Endothelial cell of umbilical vein (primary cell): ENCODE measurements at regions not wholly inside any gene's neighbourhood (a gene's known extent, or its start where the extent isn't known, plus 50 kb on each side); places are given as distances from the start of the nearest gene placed in this dataset.

Experiments used
- BruUV-seq: library from RNA; stranded (reverse); fragments of 400-500 nt; replicated peaks from 2 replicates; lab custom pipeline; 2021; lab: Mats Ljungman, UMichigan
- CTCF ChIA-PET: fragments of 300-600, 350-600 bp; sonication (Branson Sonifier 250); formaldehyde crosslinking; loops from one replicate; lab custom pipeline; 2021; ENCODE audit warnings: antibody characterized with exemption, inconsistent platforms; lab: Charles Lee
- POLR2A ChIA-PET: fragments of 300-600, 350-600 bp; sonication (Branson Sonifier 250); formaldehyde crosslinking; loops from one replicate; lab custom pipeline; 2021; ENCODE audit warnings: antibody characterized with exemption, inconsistent platforms; lab: Charles Lee
- DNase-seq: peaks from one replicate; pipeline ENCODE4 v3.0.0-alpha.2; 2011; ENCODE audit warnings: low read depth, low spot score
- FAIRE-seq: peaks from 2 replicates; lab custom pipeline; 2011; peaks lifted over from hg19 to GRCh38; lab: Jason Lieb, UNC
- H2AFZ ChIP-seq: 2 replicates; pipeline ENCODE4 v1.6.0; 2012; ENCODE audit warnings: low read depth, low read length, control low read depth, inconsistent platforms
- H3K27ac ChIP-seq: 2 replicates; pipeline ENCODE4 v1.5.1; 2011; ENCODE audit warnings: low read depth, mild to moderate bottlenecking, control low read depth, low read length, moderate library complexity; ENCODE audit not compliant: insufficient read depth
- H3K27me3 ChIP-seq, 2 experiments: 2 replicates each; pipeline versions ENCODE4 v1.6.0 to v1.6.1; 2011; ENCODE audit warnings: low read length in 2 of 2, mixed read lengths in 1 of 2; ENCODE audit not compliant: control insufficient read depth in 2 of 2, insufficient read depth in 2 of 2
- H3K36me3 ChIP-seq, 2 experiments: 2 replicates in 1 of 2; 3 replicates in 1 of 2; pipeline ENCODE4 v1.5.1; 2011; ENCODE audit warnings: low read length in 2 of 2, mild to moderate bottlenecking in 1 of 2, moderate library complexity in 1 of 2; ENCODE audit not compliant: control insufficient read depth in 2 of 2, insufficient read depth in 2 of 2; ENCODE audit errors: extremely low read depth in 1 of 2
- H3K4me1 ChIP-seq: 3 replicates; pipeline ENCODE4 v1.5.1; 2011; ENCODE audit warnings: mild to moderate bottlenecking, low read length; ENCODE audit not compliant: control insufficient read depth, insufficient read depth; ENCODE audit errors: extremely low read depth
- H3K4me2 ChIP-seq: 2 replicates; pipeline ENCODE4 v1.6.1; 2011; ENCODE audit warnings: low read length, control low read depth, mixed read lengths; ENCODE audit not compliant: insufficient read depth
- H3K4me3 ChIP-seq, 3 experiments: fragments of 200-600 bp in 1 of 3; sonication (generic), shearing (Covaris generic) in 1 of 3; replicated peaks in 1 of 3; 2 replicates each; pipeline ENCODE4 v1.5.1; 2011 to 2016; ENCODE audit warnings: control low read depth in 3 of 3, low read length in 3 of 3, mild to moderate bottlenecking in 2 of 3, inconsistent platforms in 1 of 3, low read depth in 1 of 3, moderate library complexity in 1 of 3; ENCODE audit not compliant: insufficient read depth in 1 of 3
- H3K79me2 ChIP-seq: 2 replicates; pipeline ENCODE4 v1.6.0; 2012; ENCODE audit warnings: low read length, inconsistent platforms; ENCODE audit not compliant: control insufficient read depth, insufficient read depth
- H3K9ac ChIP-seq: replicated peaks from 2 replicates; pipeline ENCODE3; 2011; ENCODE audit warnings: low read length, control low read depth; ENCODE audit not compliant: insufficient read depth; ENCODE audit errors: extremely low read depth
- H3K9me1 ChIP-seq: replicated peaks from 3 replicates; pipeline ENCODE4 v1.6.0; 2011; ENCODE audit warnings: mild to moderate bottlenecking, low read length; ENCODE audit not compliant: control insufficient read depth, insufficient read depth; ENCODE audit errors: extremely low read depth
- H3K9me3 ChIP-seq: replicated peaks from 2 replicates; pipeline ENCODE4 v1.5.1; 2012; ENCODE audit warnings: low read length, inconsistent platforms; ENCODE audit not compliant: control insufficient read depth, insufficient read depth
- H4K20me1 ChIP-seq: replicated peaks from 2 replicates; pipeline ENCODE3; 2011; ENCODE audit warnings: mild to moderate bottlenecking, low read length; ENCODE audit not compliant: control insufficient read depth, insufficient read depth; ENCODE audit errors: extremely low read depth
- EZH2 ChIP-seq: IDR thresholded peaks from 2 replicates; pipeline ENCODE4 v1.6.1; 2012; ENCODE audit warnings: borderline replicate concordance, low read depth, mild to moderate bottlenecking, moderate library complexity, low read length, inconsistent platforms; ENCODE audit not compliant: severe bottlenecking
- FOS ChIP-seq: IDR thresholded peaks from 2 replicates; pipeline ENCODE4 v1.6.1; 2011; ENCODE audit warnings: mild to moderate bottlenecking, low read length, moderate library complexity, borderline replicate concordance; ENCODE audit not compliant: insufficient read depth
- GATA2 ChIP-seq: IDR thresholded peaks from 2 replicates; pipeline ENCODE4 v1.7.0; 2011; ENCODE audit warnings: low read depth, mild to moderate bottlenecking, moderate library complexity, mixed read lengths, low read length; ENCODE audit not compliant: insufficient read length, insufficient read depth
- JUN ChIP-seq: IDR thresholded peaks from 2 replicates; pipeline ENCODE4 v1.6.1; 2011; ENCODE audit warnings: borderline replicate concordance, low read depth; ENCODE audit not compliant: insufficient read length, insufficient read depth
- MAX ChIP-seq: IDR thresholded peaks from 2 replicates; pipeline ENCODE4 v1.6.1; 2011; ENCODE audit not compliant: insufficient read depth, insufficient read length
- MYC ChIP-seq: IDR thresholded peaks from one replicate; pipeline ENCODE4 v1.6.1; 2011; ENCODE audit warnings: mild to moderate bottlenecking, low read depth, low read length
- POLR2A ChIP-seq: IDR thresholded peaks from 2 replicates; pipeline ENCODE4 v1.6.1; 2012; ENCODE audit warnings: low read depth, mild to moderate bottlenecking, control low read depth, low read length
- POLR2AphosphoS5 ChIP-seq: IDR thresholded peaks from 2 replicates; pipeline ENCODE4 v1.6.1; 2012; ENCODE audit warnings: low read depth, mild to moderate bottlenecking, control low read depth, low read length, moderate library complexity; ENCODE audit not compliant: insufficient read depth
- dilution Hi-C: fragments of 300-500 bp; cut with MboI; formaldehyde crosslinking; loops from one replicate; pipeline ENCODE4 v1.15.0; 2019; ENCODE audit warnings: low sequenced_read_pairs; ENCODE audit not compliant: extremely low pct_ligation_motif_present
- intact Hi-C: fragments of 100-400 bp; cut with micrococcal nuclease; formaldehyde crosslinking; loops from one replicate; pipeline ENCODE4 v1.10.0; 2022
- TF ChIP-seq, protein P1 (sequence below), 2 donors: IDR thresholded peaks; 1 replicate in 1 of 2; 2 replicates in 1 of 2; pipeline ENCODE4 v1.5.1; 2011; ENCODE audit warnings: low read length in 2 of 2, mild to moderate bottlenecking in 2 of 2, moderate library complexity in 2 of 2, control low read depth in 1 of 2, inconsistent platforms in 1 of 2, low read depth in 1 of 2; ENCODE audit not compliant: insufficient read depth in 1 of 2; ENCODE audit errors: extremely low read depth in 1 of 2

- ChIA-PET CTCF (no interaction called here), POLR2A (no interaction called here)
- no peaks in the 10 kb centered on the region for H3K36me3 ChIP-seq
- DNase-seq (no peak), FAIRE-seq (no peak)
- intact Hi-C loops (no loop called here), dilution Hi-C loops (no loop called here)
- no peak overlapping the region for H3K4me3 ChIP-seq
- no peak overlapping the region for H3K9ac ChIP-seq
- no peaks in the 10 kb centered on the region for H4K20me1 ChIP-seq
- BruUV-seq: no TSS peak
- no peaks in the 10 kb centered on the region for H3K4me1 ChIP-seq
- H3K9me1 ChIP-seq: no peaks in the 10 kb centered on the region
- H3K9me3 ChIP-seq: peaks cover 2% of the 10 kb centered on the region
- TF ChIP-seq FOS (no peak), POLR2AphosphoS5 (no peak), JUN (no peak), MYC (no peak), EZH2 (no peak), GATA2 (no peak), POLR2A (no peak), MAX (no peak)
- TF ChIP-seq, protein P1, sequence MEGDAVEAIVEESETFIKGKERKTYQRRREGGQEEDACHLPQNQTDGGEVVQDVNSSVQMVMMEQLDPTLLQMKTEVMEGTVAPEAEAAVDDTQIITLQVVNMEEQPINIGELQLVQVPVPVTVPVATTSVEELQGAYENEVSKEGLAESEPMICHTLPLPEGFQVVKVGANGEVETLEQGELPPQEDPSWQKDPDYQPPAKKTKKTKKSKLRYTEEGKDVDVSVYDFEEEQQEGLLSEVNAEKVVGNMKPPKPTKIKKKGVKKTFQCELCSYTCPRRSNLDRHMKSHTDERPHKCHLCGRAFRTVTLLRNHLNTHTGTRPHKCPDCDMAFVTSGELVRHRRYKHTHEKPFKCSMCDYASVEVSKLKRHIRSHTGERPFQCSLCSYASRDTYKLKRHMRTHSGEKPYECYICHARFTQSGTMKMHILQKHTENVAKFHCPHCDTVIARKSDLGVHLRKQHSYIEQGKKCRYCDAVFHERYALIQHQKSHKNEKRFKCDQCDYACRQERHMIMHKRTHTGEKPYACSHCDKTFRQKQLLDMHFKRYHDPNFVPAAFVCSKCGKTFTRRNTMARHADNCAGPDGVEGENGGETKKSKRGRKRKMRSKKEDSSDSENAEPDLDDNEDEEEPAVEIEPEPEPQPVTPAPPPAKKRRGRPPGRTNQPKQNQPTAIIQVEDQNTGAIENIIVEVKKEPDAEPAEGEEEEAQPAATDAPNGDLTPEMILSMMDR (IDR thresholded peaks at IDR 0.05; ENCODE audit: extremely low read depth in 1 of 2, insufficient read depth in 1 of 2, low read depth in 1 of 2, low read length in 2 of 2): no peak
- no peaks in the 10 kb centered on the region for H3K27me3 ChIP-seq
- H3K4me2 ChIP-seq: no peak overlapping the region
- H3K27ac ChIP-seq: no peak overlapping the region
- no peaks in the 10 kb centered on the region for H3K79me2 ChIP-seq
- H2AFZ ChIP-seq: no peak overlapping the region
Measured at GRCh38 chr19:31995546-31995945, 349.9 kb upstream of the ZNF507 start.
